NCI-H2029 (cell line): ENCODE measurements at regions not wholly inside any gene's neighbourhood (a gene's known extent, or its start where the extent isn't known, plus 50 kb on each side); places are given as distances from the start of the nearest gene placed in this dataset.
A peak's percentile ranks its signal among the peaks of the same experiment; 100 is the strongest.
"Not testable (repeated sequence)": the region's sequence is repeated elsewhere in the genome, so short reads cannot be mapped to it uniquely, and the experiment has no call there.

Experiments used
- DNase-seq: peaks from one replicate; lab custom pipeline; 2025; lab: John Stamatoyannopoulos, UW

DNA sequence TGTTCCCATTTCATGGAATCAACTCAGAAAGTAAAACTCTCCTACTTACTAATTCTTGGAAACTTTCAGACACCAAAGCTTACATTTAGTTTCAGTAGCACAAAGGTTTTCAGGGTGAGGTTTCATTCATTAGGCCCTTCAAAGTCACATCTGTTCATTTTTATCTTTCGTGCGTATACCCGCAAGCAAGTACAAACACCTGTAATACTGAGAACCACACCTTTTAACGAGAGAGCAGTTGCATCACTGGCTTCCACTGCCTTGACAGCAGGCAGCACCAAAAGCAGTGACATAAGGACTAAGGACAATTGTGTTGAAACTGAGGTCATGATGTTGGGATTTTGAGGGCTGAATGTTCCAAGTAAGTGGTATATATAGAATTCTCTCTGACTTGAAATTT is 60.5 kb downstream of the GOLGA6L22 start:
- not testable (repeated sequence) for DNase-seq

DNA sequence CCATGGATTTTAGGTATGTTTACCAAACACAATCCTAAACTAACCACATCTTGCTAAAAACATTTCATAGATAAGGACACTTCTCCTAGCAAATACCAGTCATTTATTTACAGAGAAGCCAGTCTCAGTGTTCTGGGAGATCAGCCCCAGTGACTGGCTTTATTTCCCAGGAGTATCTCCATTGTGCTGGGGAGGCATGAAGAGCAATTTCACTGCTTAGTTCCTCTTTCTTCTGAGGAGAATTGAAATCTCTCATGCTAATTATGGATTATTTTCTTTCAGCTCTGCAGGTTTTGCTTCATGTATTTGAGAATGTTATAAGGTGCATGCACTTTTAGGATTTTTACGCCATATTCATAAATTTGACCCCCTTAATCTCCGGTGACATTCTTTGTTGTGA is 67.8 kb downstream of the GOLGA6L22 start:
- DNase-seq, result not testable (repeated sequence)

DNA sequence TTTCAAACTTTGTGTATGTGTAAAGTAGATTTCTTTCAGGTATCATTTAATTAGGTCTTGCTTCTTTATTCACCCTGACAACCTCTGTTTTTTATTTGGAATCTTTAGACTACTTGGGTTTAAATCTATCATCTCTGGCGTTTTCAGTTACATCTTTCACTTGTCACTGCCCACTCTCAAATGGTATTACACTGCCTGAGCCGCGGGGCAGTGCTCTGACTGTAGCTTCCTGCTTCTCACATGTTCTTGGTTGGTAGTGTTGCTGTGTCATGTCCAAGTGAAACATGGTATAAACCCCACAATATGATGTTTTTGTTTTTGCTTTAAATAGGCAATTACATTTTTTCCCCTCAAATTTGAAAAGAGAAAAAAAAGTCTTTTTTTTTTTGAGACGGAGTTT is 68.3 kb downstream of the GOLGA6L22 start:
- not testable (repeated sequence) for DNase-seq

DNA sequence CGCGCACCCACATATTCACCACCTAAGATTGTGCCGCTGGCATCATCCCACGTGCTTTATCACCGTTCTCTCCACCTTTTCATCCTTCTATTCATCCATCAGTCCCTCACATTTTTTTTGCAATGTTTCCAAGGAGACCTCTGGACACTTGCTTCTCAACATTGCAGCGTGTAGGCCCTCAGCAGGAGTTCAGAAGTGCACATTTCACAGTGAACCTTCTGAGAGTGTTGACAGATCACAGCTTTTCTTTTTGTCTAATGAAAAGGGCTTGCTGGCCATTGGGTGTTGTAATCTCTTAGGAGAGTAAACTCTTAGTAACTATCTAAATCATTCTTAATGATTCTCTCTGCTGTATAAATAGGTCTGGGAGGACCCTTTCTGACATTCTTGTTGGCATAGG is 70.5 kb downstream of the GOLGA6L22 start:
- DNase-seq, result not testable (repeated sequence)

DNA sequence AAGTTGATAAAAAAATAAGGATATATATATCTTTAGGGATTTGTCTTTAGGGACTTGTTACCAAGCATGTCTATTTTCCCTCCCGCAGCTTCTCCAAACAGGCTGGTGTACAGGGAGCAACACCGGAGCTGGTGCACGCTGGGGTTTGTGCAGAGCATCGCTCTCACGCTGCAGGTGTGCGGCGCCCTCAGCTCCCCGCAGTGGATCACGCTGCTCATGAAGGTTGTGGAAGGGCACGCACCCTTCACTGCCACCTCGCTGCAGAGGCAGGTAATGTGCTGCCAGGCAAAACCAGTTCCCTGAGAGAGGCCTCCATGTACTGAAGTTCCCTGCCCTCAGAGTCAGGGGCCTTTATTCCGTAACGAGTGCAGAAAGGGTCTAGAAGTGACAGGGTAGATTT is 101.0 kb downstream of the GOLGA6L22 start:
- not testable (repeated sequence) for DNase-seq

DNA sequence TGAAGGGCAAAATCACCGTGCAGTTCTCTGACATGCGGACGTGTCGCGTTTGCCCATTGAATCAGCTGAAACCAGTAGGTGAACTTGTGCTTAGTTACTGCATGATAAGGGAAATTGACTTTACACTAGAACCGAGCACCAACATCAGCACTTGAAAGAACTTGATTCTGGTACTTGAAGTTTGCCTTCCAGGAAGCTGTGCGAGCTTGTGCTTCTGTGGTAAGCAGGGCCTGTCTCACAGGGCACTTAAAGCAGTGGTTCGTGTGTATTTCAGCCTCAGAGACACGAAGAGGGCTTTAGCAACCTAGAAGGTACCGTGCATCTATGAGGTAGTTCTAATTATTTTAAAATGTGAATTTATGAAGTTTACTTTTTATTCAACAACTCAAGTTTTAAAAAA is 103.0 kb downstream of the GOLGA6L22 start:
- not testable (repeated sequence) for DNase-seq

DNA sequence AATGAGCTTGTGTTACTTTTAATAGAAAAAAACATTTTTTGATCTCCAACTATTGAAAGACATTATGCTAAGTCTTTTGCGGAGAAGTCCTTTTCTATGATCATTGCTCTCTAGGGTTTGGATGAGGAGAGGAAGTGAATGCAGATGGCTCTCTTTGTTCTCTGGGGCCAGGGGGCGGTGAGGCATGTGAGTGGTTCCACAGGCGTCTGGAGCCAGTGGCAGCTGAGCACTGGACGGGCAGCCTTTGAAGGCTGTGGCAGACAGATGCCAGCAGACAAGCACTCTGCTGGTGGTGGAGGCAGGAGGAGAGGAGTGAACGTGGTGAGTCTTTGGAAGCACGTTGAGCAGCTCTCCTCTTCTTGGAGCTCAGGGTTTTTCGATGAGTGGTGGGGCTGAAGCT is 107.8 kb downstream of the GOLGA6L22 start:
- not testable (repeated sequence) for DNase-seq

DNA sequence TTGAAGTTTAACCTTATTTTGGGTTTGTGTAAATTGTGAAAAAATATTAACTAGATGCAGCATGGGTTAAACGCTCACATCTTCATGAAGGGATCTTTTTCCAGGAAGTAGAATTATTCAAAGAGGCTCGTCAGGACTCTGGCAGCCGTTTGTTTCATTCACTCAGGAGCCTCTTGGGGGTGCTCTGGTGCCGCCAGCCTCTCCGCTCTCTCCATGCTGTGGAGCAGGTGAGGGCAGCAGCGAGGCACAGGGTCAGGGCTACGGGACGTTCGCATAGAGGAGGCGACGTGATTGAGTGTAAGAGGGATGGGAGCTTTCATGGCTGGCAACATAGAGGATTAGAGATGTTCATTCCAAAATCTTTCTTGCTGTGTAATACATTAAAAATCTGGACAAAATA is 110.8 kb downstream of the GOLGA6L22 start:
- not testable (repeated sequence) for DNase-seq

DNA sequence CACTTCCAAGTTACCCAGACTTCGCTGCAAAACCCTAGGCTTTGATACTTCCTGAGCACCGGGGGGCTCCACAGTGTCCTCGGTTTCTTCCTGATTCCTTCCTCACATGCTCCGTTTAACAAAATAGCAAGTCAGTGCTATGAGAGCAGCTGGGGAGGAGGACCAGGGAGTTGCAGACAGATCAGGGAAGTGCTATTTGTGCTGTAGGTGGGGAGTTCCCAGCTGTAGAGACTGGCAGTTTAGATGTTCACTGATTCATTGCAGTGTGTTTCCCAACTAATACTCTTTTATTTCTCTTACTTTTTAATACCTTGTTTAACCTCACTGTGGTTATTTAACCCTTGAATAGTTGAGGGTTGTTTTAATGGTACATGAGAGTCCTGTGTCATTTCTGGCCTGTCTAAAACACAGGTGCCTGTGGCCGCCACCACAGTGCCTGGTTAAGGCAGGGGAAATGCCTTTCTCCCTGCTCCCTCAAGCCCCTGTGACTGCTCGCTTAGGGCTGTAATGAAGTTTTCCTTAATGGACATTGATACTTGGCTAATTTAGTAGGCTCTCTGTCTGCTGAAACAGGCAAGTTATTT is 113.5 kb downstream of the GOLGA6L22 start:
- DNase-seq, result not testable (repeated sequence)

DNA sequence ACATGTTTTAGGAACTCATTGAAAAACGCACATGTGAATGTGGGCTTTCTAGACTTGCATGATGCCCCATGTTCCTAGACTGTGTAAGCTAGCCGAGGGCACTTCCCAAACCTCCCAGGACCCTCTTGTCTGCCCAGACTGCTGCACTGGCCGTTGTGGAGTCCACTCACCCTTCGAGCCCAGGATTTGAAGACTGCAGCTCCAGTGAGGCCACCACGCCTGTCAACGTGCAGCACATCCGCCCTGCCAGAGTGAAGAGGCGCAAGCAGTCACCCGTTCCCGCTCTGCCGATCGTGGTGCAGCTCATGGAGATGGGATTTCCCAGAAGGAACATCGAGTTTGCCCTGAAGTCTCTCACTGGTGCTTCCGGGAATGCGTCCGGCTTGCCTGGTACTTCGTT is 114.1 kb downstream of the GOLGA6L22 start:
- DNase-seq, result not testable (repeated sequence)

DNA sequence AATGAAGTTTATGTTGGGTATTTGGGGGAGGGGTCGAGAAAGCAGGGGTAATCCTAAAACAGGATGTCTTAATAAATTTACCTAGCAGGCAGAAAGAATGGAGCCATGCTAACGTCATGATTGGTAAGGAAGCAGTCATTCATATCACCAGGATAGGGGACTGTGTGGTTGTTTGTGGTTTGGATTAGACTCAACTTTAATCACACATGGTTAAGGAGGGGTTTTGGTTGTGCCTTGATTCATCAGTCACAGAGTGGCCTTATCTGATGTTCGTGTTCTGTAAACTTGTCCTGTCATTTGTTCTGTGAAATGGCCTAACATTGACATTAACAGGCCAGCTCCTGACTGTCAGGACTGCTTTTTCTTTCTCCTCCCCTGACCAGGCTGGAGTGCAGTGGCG is 119.1 kb downstream of the GOLGA6L22 start:
- DNase-seq, result not testable (repeated sequence)

DNA sequence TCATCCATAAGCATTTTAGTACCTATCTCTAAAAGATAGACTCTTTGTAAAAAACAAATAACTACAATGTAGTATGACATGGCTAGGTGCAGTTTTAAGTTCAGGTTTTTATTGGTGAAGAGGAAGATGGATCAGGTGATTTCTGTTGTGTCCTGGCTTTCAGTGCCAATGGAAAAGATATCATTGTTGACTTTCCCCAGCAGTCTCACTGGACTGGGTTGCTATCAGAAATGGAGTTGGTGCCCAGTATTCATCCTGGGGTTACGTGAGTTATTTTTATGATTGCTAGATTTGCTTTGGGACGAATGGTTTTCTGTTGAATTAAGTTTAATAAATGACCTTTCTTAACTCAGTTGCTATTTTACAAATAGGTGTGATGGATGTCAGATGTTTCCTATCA is 120.5 kb downstream of the GOLGA6L22 start:
- not testable (repeated sequence) for DNase-seq

DNA sequence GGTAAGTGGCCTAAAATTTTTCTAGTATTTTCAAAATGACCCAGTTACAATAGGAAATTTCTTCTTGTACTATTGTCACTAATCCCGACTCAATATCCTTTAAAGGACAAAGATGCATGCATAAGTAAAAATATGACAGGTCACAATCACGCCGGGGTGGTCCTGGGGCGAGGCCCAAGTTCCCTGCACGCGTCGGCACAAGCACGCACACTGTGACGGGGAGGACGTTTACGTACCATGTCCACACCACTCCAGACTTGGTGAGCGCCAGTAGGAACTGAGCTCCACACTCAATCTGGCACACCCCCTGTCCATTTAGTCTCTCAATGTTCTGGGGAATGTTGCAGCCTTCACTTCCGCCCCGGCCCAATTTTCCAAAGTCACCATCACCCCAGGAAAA is 128.7 kb downstream of the GOLGA6L22 start:
- DNase-seq, result not testable (repeated sequence)

DNA sequence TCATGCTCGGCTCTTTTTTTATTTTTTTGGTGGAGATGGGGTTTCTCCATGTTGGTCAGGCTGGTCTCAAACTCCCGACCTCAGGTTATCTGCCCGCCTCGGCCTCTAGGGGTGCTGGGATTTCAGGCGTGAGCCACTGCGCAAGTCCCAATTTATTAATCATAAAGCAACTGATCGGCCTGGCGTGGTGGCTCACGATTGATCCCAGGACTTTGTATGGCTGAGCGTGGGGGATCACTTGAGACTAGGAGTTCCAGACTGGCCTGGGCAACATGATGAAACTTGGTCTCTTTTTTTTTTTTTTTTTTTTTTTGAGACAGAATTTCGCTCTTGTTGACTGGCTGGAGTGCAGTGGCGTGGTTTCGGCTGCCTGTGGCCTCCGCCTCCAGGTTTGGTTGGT is 139.8 kb downstream of the GOLGA6L22 start:
- not testable (repeated sequence) for DNase-seq

DNA sequence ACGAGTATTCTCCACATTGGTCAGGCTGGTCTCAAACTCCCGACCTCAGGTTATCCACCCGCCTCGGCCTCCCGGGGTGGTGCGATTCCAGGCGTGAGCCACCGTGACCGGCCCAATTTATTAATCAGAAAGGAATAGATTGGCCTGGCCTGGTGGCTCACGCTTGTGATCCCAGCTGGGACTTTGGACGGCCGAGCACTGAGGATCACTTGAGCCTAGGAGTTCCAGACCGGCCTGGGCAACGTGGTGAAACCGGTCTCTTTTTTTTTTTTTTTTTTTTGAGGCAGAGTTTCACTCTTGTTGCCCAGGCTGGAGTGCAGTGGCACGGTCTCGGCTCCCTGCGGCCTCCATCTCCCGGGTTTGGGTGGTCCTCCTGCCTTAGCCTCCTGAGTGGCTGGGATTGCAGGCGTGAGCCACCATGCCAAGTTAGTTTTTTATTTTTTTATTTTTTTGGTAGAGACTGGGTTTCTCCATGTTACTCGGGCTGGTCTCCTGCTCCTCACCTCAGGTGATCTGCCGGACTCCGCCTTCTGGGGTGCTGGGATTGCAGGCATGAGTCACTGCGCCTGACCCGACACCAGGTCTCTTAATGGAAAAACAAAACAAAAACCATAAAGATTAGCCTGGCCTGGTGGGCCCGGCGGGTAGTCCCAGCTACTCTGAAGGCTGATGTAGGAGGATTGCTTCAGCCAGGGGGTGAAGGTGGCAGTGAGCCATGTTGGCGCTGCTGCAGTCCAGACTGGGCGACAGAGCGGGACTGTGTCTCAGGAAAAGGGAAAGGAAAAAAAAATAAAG is 141.0 kb downstream of the GOLGA6L22 start:
- not testable (repeated sequence) for DNase-seq

DNA sequence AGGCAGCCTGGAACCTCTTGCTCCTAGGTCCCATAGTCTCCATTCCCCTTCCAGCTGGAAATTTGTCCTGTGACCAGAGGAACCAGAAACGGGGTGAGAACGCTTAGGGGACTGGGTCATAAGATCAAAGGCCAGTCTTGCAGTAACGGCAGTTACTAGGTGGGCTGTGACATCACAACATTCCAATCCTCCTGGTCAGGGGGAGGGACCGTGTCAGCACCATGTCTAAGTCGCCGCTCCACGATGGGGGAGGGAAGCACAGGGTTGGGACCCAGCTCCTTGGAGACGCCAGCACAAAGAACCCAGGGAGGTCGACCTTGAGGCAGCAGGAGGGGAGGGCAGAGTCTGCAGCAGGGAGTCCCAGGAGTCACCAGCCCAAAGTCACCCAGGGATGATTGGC is 158.3 kb downstream of the GOLGA6L22 start:
- DNase-seq, result not testable (repeated sequence)

DNA sequence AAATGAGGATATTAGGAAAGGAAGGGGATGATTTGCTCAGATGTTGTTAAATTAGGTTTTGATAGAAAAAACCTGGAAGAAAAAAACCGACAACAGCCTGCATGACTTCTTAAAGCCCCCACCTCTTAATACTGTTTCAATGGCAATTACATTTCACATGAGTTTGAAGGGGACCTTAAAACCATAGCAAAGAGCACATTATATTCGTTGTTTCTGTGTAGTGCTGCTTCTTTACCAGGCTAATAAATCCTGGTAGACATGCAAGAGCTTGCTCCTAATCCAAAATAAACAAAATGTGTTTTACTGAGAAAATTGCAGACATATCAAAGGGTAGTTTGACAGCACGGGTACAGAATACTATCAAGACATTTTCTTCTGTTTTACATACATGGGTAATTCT is 154.7 kb upstream of the NIPA1 start:
- DNase-seq, result not testable (repeated sequence)

DNA sequence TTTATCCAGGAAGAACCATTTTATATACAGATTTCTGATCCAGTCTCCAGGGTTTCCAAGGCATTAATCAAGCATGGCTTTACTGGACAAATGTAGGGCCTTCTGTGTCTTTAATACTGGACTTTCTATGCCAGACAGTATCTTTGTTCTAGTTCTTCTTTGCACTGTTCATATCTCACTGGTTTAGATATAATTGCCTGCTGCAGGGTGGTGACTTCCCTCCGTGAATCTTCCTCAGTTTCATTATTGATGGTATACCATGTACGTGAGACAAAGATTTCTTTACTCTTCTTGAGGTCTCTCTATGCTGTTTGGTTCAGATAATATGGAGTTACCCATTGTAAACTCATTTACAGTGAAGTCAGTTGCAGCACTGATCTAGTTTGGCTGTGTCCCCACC is 146.5 kb upstream of the NIPA1 start:
- DNase-seq, result not testable (repeated sequence)

DNA sequence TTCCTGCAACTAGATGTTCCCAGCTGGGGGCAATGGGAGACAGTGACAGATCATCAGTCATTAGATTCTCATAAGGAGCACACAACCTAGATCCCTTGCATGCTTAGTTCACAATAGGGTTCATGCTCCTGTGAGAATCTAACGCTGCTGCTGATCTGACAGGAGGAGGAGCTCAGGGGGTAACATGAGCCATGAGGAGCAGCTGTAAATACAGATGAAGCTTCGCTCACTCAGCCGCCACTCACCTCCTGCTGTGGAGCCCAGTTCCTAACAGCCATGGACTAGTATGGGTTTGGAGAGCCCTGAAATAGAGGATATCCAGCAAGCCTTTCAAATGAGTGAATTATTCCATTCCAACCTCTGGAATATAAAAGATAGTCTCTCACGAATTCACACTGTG is 137.0 kb upstream of the NIPA1 start:
- DNase-seq, result not testable (repeated sequence)

DNA sequence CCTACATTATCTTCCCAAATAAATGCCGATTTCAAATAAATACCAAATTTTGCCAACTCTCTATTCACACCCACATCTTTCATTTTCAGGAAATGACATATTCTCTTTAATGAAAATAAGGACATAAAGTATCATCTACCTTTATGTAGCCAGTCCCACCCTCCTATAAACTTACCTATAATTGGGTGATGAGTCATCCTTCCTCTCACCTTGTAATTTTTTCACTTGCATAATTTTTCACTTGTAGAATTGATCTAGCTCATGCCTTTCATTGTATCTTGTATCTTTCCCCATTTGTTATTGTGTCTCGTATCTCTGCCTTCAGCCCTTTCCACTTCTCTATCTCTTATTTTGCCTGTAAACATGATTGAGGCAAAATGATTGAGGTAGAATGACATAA is 135.3 kb upstream of the NIPA1 start:
- DNase-seq, result not testable (repeated sequence)

DNA sequence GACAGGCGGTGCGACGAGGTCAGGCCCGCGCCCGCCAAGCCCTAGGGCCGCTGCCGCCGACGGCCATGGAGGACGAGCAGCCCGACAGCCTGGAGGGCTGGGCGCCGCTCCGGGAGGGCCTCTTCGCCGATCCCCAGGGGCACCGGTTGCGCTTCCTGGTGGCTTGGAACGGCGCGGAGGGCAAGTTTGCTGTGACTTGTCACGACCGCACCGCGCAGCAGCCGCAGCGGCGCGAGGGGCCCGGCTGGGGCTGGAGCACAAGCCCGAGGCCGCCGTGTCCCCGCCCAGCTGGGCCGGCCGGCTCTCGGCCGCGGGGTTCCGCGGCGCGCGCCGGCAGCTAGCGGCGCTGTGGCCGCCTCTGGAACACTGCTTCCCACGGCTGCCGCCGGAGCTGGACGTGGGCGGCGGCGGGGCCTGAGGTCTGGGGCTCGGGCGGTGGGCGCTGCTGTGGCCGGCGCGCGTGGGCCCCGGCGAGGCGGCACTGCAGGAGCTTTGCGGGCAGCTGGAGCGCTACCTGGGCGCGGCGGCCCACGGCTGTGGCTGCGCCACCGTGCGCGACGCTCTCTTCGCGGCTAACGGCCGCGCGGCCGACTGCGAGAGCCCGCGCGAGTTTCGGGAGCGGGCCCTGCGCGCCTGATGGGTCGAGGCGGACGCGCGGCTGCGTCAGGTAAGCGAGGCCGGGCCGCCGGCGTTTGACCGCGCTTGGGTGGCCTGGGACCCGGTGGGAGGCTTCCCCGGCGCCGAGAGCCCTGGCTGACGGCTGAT is 122.0 kb upstream of the NIPA1 start:
- peak; percentile 2 for DNase-seq

DNA sequence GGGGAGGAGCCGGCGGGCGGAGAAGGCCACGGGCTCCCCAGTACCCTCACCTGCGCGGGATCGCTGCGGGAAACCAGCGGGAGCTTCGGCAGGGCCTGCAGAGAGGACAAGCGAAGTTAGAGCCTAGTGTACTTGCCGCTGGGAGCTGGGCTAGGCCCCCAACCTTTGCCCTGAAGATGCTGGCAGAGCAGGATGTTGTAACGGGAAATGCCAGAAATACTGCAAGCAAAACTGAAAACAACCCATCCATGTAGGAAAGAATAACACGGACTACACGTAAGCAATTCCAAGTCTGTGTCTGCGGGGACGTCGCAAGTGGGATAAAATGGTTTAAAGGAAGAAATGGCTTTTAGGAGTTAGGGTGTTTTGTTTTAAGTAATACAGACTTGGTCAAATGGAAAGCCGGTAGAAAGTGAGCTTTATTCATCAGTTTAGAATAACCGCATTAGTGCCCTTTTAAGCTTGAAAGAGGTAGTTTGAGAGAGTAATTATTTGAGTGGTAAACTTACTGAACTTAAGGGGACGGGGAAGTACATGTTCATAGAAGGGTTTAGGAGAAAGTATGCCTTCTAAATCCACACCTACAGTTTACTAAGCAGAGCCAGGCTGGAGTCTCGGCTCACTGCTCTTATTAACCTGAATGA is 121.3 kb upstream of the NIPA1 start:
- not testable (repeated sequence) for DNase-seq
